Tibial artery (tissue), 4 donors: ENCODE measurements at regions not wholly inside any gene's neighbourhood (a gene's known extent, or its start where the extent isn't known, plus 50 kb on each side); places are given as distances from the start of the nearest gene placed in this dataset.

Source experiments
- DNase-seq, 2 donors: peaks; one replicate each; pipeline ENCODE4 v3.0.0-alpha.2; 2019
- H3K27ac ChIP-seq, 2 donors: fragments of 200-600 bp; sonication (generic) in 1 of 2; 1 replicate in 1 of 2; 2 replicates in 1 of 2; pipeline ENCODE4 v1.5.1; 2018 to 2019; ENCODE audit warnings: mild to moderate bottlenecking in 1 of 2
- H3K27me3 ChIP-seq, 2 donors: fragments of 200-600 bp; sonication (generic) in 1 of 2; one replicate each; pipeline versions ENCODE4 v1.5.1 to v1.6.0; 2016 to 2019
- H3K36me3 ChIP-seq, 3 donors: fragments of 200-600 bp; sonication (generic) in 2 of 3; one replicate each; pipeline ENCODE4 v1.5.1; 2016 to 2019; ENCODE audit warnings: mild to moderate bottlenecking in 2 of 3
- H3K4me1 ChIP-seq, 4 donors: fragments of 200-600 bp; sonication (generic) in 2 of 4; 1 replicate in 3 of 4; 2 replicates in 1 of 4; pipeline ENCODE4 v1.5.1; 2016 to 2019
- H3K4me3 ChIP-seq, 2 donors: fragments of 200-600 bp; sonication (generic) in 1 of 2; 1 replicate in 1 of 2; 2 replicates in 1 of 2; pipeline ENCODE4 v1.5.1; 2018 to 2019; ENCODE audit warnings: mild to moderate bottlenecking in 2 of 2
- H3K9me3 ChIP-seq, 3 donors: fragments of 200-600 bp; sonication (generic) in 1 of 3; one replicate each; pipeline ENCODE4 v1.5.1; 2016 to 2019
- intact Hi-C: fragments of 100-400 bp; cut with DNase I; formaldehyde crosslinking; loops from one replicate; pipeline ENCODE4 v1.15.0; 2023; ENCODE audit warnings: low total_unique reads
- TF ChIP-seq, protein P1 (sequence below), 2 experiments: fragments of 200-600 bp in 1 of 2; fragments of 450-650 bp in 1 of 2; IDR thresholded peaks; one replicate each; pipeline ENCODE4 v1.5.1; 2017 to 2019; ENCODE audit warnings: antibody characterized with exemption in 2 of 2, mild to moderate bottlenecking in 1 of 2, moderate library complexity in 1 of 2

DNA sequence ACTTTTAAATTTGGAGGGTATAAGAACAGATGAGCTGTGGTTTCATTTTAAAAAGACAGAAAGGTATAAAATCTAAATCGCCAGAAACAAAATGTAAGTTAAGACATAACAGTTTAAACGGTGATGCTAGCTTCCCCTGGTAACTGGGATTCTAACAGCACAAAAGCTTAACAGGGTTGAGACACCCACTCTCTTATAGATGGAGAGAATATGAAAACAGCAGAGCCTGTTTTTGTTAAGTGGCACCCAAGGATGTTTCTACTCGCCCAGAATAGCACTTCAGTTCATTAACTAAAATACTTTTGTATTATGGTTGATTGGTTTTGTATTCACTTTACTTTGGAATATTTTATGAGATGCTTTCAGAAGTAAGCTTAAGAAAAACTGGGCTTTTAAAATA lies 151.9 kb upstream of the RND3 start:
- peaks cover 0 to 6% (median 0%) of the 10 kb centered on the region in 4 donors for H3K4me1 ChIP-seq
- intact Hi-C loops: no loop called here
- peak overlapping the region; percentile 23 to 40 for H3K27ac ChIP-seq
- TF ChIP-seq, protein P1, sequence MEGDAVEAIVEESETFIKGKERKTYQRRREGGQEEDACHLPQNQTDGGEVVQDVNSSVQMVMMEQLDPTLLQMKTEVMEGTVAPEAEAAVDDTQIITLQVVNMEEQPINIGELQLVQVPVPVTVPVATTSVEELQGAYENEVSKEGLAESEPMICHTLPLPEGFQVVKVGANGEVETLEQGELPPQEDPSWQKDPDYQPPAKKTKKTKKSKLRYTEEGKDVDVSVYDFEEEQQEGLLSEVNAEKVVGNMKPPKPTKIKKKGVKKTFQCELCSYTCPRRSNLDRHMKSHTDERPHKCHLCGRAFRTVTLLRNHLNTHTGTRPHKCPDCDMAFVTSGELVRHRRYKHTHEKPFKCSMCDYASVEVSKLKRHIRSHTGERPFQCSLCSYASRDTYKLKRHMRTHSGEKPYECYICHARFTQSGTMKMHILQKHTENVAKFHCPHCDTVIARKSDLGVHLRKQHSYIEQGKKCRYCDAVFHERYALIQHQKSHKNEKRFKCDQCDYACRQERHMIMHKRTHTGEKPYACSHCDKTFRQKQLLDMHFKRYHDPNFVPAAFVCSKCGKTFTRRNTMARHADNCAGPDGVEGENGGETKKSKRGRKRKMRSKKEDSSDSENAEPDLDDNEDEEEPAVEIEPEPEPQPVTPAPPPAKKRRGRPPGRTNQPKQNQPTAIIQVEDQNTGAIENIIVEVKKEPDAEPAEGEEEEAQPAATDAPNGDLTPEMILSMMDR (IDR thresholded peaks at IDR 0.05): no peak
- no peaks in the 10 kb centered on the region for H3K27me3 ChIP-seq
- no peaks in the 10 kb centered on the region for H3K9me3 ChIP-seq
- no peak for DNase-seq
- no peaks in the 10 kb centered on the region for H3K36me3 ChIP-seq
- H3K4me3 ChIP-seq: no peak overlapping the region

DNA sequence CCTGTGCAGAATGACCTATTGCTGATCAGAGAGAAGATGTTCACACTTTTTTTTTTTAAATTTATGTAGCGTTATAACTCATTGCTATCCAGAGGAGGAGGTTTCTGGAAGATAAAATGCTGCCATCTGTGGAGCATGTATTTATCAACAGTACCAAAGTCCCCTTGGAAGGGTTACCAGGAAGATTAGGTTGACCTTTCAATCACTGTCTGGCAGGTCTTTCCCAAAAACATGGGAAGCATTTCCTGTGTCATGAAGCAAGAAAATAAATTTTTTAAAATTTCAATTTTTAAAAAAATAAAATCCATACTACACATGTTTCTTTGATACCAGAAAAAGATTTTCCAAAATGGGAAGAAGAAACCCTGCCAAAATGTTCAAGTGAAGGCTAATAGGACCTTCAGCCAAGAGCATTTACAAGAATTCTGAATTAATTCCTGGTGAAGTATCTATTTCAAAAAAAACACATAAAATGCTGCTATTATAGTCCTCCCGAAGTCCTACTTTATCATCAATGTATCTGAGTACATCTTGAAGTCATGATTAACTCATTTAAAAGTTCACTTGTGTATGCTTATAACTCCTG lies 143.9 kb upstream of the RND3 start:
- H3K4me1 ChIP-seq: peaks cover 0 to 27% (median 10%) of the 10 kb centered on the region in 4 donors
- H3K36me3 ChIP-seq: no peaks in the 10 kb centered on the region
- intact Hi-C loops: no loop called here
- no peak for DNase-seq
- no peak overlapping the region for H3K4me3 ChIP-seq
- H3K9me3 ChIP-seq: no peaks in the 10 kb centered on the region
- H3K27ac ChIP-seq: no peak overlapping the region
- TF ChIP-seq, protein P1 (IDR thresholded peaks at IDR 0.05): no peak
- H3K27me3 ChIP-seq: no peaks in the 10 kb centered on the region

DNA sequence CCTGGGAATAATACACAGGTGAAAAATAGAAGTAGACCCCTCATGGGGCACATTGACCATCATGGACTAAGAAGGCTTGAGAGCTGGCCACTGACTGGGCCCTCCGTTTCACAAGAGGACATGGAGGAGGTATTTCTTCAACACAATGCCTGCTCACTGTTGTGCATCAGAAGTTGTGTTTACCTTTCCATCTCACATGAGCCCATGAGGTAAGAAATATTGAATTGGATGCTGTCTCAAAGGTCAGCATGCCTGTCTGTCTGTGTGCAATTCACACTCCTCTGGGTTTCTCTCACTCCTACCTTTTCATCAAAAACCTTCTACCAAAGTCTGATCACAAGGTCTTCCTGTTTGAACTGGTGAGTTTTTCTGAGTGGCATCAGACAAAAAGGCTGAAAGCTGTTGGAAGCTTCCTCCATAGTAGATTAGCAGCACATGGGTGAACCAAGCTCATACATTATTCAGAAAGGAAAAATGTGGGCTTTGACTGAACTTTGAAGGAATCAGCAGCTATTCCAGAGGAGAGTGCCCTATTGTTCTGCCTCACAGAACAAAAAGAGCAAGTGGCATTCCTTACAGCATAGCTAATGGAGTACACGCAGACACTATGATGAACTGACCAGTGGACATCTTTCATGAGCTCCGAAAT lies 143.2 kb upstream of the RND3 start:
- DNase-seq: no peak
- TF ChIP-seq, protein P1 (IDR thresholded peaks at IDR 0.05): no peak
- Histone ChIP-seq H3K27me3 (no peaks in the 10 kb centered on the region), H3K4me3 (no peak overlapping the region), H3K36me3 (no peaks in the 10 kb centered on the region), H3K4me1 (peaks cover 0 to 34% (median 10%) of the 10 kb centered on the region in 4 donors), H3K9me3 (no peaks in the 10 kb centered on the region), H3K27ac (no peak overlapping the region)
- intact Hi-C loops: no loop called here

DNA sequence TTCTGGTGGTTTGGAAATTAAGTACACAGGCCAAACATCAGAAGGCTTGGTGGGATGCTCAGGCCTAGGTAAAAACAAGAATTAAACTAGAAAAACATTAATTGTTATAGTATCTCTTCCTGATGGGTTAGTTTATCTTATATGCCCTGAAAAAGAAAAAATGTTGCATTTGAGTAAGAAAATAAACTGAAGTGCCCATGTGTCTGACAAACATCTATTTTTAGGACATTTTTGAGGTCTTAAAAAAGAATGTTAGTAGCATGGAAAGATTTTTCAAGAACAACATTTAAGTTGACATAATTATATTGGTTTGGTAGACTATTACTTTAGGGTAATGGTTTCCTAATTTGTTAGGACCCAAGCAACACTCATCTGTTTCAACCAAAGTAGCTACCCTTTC lies 140.1 kb upstream of the RND3 start:
- DNase-seq: no peak
- Histone ChIP-seq H3K36me3 (no peaks in the 10 kb centered on the region), H3K4me1 (peaks cover 0 to 36% (median 10%) of the 10 kb centered on the region in 4 donors), H3K4me3 (no peak overlapping the region), H3K9me3 (no peaks in the 10 kb centered on the region), H3K27me3 (no peaks in the 10 kb centered on the region), H3K27ac (peak overlapping the region in 1 of 2 donors; percentile 14)
- TF ChIP-seq, protein P1 (IDR thresholded peaks at IDR 0.05): no peak
- intact Hi-C loops: no loop called here

DNA sequence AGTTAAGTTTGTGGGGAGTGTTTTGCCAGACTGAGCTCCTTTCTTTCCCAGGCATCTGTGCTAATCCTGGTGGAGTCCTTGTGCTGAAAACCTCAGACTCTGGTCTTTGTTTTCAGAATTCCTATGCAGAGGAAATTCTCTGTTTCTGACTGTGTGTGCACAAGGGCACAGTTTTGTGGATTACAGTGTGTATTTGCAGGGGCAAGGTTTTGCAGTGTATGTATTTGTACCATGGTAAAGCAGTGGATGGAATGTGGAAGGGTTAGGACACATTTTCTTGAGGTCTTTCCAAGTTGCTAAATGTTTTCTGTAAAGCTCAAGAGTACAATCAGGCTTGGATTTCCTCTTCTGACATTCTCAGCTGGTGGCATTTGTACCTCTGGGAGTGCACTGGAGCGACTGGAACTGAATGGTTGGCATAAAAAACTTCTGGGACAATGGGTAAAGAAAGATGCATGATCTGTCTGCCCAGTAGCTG lies 139.5 kb upstream of the RND3 start:
- Histone ChIP-seq H3K9me3 (no peaks in the 10 kb centered on the region), H3K4me1 (peaks cover 0 to 39% (median 12%) of the 10 kb centered on the region in 4 donors), H3K27me3 (no peaks in the 10 kb centered on the region), H3K27ac (peak overlapping the region in 1 of 2 donors; percentile 14), H3K4me3 (no peak overlapping the region), H3K36me3 (no peaks in the 10 kb centered on the region)
- no peak for DNase-seq
- TF ChIP-seq, protein P1 (IDR thresholded peaks at IDR 0.05): no peak
- intact Hi-C loops: no loop called here
